SIG-M5 treated with dmso at 0.1 percent for 504 hours (cell line): ENCODE measurements at regions not wholly inside any gene's neighbourhood (a gene's known extent, or its start where the extent isn't known, plus 50 kb on each side); places are given as distances from the start of the nearest gene placed in this dataset.

Source experiments
- DNase-seq: peaks from one replicate; lab custom pipeline; 2025; ENCODE audit not compliant: unreplicated experiment; lab: John Stamatoyannopoulos, UW

DNA sequence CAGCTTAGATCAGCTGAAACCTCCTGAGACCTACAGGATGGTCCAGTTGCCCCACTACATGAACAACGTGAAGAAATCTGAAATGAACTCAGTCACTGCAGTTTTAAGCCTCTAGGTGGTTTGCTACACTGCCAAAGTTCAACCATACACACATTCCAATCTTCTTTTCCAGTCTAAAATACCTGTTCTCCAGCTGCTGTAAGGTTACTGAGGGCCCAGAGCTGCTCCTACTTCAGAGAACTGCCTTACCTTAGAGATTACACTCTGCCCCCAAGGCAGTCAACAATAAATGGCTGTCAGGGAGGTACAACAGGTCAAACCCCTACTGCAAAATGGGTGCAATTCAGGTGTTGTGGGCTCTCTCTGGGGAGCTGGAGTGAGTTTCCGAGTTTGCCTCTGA lies 154.1 kb upstream of the MIR17HG start:
- no peak for DNase-seq

DNA sequence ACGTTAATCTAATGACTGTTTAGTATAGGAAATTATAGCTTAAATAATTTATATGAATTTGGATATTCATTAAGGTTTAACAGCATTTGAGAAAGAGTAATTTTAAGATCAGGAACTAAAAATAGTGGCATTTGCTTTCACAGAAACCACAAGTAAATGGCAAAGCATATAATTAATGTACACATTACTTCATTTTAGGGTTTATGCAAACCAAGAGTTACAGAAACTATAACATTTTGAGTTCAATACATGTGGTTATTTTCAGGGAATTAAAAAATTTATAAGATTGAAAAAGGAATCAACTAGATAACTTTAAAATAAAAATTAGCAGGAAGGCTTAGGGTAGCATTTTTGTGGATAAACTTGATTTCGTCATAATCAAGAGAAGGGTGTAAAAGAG lies 151.7 kb upstream of the MIR17HG start:
- no peak for DNase-seq

DNA sequence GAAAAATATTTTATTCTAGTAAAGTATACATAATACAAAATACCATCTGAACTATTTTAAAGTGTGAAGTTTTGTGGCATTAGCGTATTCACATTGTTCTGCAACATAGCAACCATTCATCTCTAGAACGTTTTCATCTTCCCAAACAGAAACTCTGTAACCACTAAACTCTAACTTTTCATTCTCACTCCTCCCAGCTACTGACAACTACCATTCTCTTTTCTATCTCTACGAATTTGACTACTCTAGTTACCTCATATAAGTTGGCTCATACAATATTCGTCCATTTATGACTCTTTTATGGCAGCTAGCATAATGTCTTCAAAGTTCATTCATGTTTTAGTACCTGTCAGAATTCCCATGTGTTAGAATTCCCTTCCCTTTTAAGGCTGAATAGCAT lies 150.5 kb upstream of the MIR17HG start:
- no peak for DNase-seq

DNA sequence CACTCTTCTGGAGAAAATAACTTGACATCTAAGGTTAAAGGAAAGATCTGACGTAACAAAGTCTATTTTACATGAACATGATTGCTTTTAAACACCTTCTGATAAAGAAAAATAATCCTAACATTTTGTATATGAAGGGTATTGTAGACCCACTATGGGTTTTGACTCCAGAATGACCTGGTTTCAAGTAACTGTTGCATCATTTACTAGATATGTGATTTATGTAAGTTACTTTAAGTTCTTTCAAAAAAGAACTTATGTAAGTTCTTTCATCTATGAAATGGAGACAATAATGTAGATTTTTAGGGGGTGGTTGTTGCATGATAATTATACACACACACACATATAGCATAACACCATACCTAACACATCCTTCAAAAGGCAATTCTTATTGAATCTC lies 147.6 kb upstream of the MIR17HG start:
- DNase-seq: no peak

DNA sequence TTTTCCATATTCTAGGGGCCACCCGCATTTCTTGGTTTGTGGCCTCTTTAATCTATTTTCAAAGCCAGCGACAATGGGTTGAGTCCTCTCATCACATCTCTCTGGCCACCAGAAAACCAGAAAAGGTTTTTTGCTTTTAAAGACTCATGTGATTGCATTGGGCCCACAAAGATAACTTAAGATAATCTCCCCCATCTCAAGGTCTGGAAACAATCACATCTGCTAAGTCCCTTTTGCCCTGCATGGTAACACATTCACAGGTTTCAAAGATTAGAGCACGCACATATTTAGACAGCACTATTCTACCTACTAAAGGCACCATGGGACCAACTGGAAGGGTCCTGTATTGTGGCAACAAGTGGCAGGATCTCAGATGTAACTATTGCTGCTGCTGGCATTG lies 147.0 kb upstream of the MIR17HG start:
- no peak for DNase-seq

DNA sequence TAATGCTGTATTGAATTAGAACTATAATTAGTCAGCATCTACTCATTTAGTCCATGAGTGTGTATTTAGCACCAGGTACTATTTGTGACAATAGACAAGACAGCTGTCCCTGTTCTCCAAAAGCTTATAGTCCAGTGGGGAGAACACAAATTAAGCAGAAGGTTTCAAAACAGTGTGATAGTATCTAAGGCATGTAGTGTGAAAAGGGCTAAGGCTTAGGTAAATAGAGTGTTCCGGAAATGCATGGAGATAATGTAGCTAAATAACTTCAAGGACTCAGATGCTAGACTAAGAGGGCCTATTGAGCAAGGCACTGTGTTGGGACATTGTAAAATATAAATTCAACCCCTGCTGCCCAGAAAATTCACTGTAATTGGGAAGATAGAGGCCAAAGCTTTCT lies 144.1 kb upstream of the MIR17HG start:
- DNase-seq: no peak

DNA sequence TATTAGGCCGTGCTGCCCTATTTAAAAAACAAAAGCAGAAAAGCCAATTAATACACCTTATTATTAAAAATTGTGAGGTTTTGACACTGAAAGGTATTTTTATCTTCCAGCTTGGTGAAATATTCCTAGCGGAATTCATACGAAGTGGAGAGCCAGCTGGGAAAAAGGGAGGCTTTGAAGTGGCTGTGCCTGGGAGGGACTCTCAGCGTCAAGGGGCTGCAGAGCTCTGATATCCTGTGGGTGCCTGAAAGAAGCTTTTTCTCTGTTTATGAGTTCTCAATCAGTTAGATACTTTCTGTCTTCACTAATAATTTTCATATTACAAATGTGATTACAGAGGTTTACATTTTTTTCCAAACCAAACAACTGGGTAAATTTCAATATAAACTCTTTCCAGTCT lies 140.2 kb upstream of the MIR17HG start:
- no peak for DNase-seq

DNA sequence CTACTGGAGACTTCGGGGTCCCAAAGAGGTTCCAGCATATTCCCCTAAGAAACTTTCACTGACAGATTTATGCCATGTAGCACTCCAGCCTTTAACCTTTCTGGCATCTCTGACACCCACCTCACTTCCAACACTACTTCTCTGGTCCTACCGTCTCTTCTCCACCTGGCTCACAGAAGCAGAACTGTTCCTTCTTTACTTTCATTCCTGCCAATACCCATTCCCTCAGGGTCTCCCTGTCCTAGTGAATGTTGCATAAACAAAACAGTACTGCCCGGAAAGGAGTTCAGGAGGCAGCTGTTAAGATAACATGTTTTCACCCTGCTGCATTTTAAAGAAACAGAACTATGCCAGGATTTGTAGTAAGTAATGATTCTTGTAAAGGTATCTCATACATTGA lies 136.0 kb upstream of the MIR17HG start:
- no peak for DNase-seq

DNA sequence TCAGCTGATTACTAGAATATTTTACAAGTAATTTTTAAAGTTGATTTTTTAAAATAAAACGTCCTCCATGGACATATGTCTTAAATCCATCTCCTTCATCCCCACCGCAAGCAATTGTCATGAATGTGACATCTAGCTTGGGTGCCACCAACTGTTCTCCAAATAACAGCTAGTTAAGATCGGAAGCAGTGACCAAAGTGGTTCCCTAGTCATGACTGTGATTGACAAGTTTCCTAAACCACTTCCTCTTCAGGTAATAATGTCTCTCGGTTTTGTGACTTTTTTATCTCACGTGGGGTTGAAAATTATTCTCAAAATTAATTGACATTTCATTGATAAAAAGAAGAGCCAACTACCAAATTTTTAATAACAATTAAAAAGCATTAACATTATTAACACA lies 135.3 kb upstream of the MIR17HG start:
- DNase-seq: no peak

DNA sequence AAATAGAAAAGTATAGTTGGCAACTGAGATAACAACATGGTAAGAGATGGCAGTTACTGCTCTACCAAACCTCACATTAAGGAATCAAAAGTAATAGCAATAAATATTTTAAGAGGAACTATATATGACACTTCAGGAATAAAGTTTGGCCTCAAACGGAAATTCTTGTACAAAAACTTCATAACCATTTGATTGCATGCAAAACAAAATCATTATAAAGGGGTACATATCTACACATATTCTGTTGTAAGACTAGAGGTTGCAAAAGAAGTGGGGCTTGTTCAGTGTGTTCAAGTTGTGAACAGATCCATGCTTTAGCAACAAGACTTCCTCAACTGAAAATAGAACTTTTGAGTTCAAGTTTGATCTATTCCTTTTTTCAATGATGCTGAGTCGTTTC lies 133.5 kb upstream of the MIR17HG start:
- DNase-seq: peak; percentile 73

DNA sequence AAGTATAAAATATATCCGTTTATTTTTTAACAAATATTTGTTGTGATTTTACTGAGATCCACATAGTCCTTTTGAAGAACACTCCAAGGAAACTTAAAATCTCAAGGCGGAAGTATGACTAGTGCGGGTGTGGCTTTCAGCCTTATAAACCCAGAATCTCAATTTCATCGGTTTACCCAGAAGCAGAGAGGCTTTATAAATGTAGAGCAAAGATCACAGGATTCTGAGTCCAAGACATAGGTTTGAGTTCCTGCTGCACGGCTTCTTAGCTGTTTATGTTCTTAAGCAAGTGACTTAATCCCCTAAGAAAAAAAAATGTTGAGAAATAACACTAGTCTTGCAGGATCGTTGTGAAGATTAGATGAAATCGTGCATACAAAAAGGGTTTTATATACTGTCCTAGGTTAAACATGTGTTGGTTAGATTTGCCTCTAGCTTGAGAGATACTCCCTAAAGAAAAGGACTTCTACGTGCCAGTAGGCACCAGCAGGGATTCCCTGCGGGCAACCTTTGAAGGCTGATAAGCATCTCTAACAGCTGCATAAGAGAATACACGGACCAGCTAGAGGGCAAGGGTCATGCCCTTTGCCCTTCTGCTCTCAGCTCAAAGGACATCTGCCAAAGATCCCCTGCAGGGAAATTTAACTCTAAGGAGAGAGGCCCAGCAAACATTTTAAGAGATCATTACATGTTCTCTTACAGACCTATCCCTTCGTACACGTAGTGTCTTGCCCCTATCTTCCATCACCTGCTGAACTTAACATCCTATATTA lies 130.4 kb upstream of the MIR17HG start:
- no peak for DNase-seq

DNA sequence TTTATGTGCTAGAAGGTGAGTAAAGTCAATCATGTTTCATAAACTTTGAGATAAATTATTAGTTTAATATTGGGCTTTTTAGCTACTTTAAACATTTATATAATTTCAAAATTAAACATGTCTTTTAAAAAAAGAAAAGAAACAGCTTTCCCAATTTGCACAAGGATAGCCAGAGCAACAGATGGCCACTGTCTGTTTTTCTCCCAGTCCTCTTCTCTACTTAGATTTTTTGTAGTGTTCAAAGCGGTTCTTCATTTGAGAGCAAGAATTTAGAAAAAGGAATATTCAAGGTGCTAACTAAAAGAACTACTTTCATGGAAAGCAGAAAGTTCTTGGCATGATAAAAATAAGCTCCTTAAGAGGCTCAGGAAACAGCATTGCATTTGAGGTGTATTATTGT lies 128.3 kb upstream of the MIR17HG start:
- DNase-seq: no peak

DNA sequence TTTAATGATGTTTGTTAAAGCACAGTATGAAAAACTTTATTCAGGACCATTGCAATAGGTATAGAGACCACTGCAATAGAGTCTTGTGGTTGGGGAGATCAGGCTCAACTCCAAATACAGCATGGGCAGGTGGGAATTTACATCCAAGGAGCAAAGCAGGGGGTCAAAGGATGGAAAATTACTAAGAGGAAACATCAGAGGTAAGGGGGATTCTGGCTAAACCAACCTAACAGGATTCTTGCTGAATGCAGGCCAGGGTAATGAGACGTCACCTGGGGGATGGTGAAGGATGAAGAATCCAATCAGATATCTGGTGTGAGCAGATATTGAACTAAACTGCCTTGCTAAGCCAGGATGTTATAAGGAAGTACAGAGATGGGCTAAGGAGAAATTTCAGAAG lies 126.6 kb upstream of the MIR17HG start:
- no peak for DNase-seq

DNA sequence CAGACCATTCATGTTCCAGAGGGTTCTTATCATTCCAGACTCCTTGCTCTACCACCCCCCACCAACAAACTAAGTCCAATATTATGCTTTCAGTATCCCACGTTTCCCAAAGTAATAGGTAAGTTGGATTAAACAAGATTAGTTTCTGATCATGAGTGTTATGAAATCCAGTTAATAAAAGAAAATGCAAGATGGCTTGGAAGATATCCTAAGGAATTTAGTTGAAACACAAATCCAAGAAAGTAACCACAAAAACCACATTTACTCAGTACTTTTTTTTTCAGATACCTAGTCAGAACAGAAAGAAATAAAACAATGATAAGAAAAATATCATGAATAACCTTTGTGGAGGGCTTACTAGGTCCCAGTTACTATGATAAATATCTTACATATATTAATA lies 119.4 kb upstream of the MIR17HG start:
- no peak for DNase-seq

DNA sequence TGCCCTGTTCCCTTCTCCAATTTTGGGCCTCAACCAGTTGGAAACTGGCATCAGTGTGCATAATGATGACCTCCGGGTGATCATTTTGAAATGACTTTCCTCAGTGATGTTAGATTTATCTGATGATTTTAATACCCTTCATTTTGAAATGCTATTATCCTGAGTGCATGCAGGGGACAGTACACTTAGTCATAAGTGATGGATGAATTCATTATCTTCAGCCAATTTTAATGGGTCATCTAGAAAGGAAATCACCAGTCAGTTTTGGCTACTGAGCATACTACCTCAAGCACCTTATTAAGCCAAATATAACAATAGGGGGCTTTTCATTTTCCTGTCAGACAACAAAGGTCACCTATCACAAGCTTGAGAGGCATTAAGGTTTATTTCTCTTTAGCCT lies 118.5 kb upstream of the MIR17HG start:
- DNase-seq: no peak

DNA sequence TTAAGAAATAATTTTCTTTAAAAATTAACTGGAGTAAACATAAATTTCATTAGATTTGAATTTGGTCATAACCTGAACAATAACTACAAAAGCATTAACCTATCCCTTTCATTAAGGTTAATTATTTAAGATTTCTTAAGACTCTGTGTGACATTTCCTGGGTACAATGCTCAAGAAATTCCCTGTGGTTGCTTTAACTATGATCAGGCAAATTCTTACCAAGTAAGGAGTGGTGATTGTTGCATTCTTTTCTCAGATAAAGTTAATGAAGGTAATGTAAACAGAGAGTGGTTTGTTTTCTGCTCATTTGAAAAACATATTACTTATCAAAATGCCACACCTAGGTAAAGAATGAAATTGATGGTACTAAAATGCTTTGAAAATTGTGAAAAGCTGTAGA lies 114.8 kb upstream of the MIR17HG start:
- no peak for DNase-seq

DNA sequence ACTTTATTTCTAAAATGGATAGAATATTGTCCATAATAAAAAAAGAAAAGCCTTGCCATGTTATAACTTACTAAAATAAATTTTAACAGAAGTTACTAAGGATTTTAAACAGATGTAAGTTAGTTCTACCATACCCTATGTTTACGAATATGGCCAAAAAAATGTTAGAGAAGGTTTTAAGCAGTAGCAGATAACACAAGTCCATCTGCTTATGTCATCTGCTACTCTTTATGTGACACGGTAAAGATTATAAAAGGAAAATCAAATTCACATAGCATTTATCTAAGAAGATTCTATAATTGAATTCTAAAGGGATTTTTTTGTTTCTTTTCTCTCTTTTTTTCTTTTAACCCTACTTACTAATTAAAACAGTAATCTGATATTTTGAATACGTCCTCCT lies 114.2 kb upstream of the MIR17HG start:
- no peak for DNase-seq

DNA sequence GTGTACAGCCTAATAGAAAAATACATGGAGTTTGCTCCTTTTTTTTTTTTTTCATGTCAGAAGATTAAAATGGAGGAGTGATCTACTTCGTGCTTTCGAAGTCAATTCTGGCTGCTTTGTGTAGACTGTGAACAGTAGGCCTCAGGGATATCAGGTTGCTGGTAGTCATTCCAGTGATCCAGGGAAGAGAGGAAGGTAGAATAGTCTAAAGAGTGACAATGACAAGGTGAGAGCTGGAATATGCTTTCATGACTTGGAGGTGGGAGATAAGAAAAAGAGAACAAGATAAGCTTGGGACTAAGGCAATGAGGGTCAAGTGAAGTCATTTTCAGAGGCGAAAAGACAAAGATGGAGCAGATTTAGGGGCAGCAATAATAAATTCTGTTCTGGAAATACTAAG lies 111.3 kb upstream of the MIR17HG start:
- no peak for DNase-seq

DNA sequence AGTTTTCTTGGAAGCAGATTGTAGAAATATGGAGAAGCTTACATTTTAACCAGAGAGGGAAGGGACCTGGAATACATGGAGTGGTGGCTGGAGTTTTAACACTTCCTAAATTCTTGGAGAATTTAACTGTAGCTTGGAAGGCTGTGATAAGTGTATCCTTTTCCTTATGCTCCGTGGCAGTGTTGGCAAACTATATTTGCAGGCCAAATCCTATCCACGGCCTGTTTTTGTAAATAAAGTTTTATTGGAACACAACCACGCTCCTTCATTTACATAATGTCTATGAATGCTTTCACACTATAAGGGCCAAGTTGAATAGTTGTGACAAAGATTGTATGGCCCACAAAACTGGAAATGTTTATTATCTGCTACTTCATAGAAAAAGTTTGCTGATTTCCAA lies 110.6 kb upstream of the MIR17HG start:
- DNase-seq: no peak

DNA sequence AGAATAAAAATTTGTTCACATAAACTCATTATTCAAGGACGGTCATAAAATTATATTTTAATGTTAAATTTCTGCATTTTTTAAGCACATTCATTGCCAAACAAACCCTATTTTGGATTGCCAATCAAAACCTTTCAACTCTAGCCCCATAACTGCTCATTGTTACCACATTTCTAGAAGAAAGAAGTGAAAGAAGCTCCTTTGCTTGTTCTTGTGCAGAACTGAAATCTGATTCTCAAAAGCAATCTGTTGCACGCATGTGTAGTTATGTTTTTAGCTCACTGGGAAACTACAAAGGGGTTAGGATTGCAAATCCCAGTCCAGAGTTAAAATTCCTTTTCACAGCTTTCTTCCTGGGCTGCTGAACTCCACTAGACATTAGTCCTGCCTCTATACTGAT lies 109.5 kb upstream of the MIR17HG start:
- peak; percentile 34 for DNase-seq

DNA sequence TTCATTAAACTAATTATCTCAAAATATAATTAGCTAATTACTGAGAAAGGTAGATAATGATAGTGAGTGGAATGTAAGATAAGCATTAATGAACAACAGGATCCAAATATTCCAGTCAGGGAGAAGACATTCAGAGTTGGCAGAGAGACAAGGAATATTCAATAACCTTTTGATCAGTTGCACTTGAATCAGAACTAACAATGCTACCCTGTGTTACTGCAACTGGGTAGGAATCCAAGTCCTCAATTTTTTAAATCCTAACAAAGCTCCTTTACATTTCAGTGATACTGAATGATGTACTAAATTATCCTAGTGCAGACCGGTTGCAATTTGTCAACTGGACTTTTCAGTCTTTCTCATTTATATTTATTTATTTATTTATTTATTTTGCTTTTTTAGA lies 107.1 kb upstream of the MIR17HG start:
- DNase-seq: no peak

DNA sequence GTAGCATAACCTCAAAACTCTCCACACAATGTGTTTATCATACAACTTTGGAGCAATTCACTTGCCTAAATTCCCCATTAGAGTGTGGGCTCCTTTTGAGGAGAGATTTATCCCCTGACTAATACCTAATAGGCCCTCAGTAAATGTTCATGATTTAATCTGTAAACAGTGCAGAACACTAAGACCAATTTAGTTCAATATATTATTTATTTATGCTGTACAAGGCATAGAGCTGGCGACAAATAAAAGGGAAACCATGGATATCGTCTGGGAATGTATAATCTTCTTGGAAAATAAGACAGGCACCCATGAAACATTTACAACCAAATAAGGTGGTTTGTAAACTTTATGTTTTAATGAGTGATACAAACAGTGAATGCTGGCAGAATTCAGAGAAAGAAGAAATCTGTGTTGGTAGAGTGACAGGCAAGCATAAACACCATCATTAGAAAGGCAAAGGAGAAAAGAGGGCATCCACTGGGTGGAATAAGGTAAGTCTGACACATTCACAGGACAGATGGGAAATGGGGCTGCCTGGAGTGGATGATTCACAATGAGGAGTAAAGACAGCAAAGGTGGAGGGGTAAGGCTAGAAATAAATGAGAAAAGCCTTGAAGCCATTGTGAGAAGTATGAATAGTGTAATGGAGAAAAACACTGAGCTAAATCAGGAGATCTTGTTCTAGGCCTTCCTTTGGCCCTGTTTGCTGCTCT lies 106.1 kb upstream of the MIR17HG start:
- no peak for DNase-seq

DNA sequence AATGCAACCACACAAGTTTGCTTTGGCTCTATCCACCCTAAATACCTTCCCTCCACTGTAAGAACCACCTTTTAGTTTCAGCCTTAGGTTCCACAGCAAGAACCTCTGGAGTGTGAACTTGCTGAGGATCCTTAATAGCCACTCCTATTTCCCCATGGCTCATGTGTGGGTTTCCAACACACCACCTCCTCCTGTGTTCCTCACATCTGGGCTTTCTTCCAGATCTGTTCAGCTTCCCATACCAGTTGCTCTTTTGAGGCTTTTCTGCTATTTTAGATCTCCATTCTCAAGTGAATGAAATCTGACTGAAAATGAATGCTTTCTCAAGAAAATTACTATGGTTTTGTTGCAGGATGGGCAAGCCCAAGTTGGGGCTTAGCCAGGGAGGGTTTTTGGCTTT lies 104.8 kb upstream of the MIR17HG start:
- DNase-seq: no peak
